ENCODE measurements at regions not wholly inside any gene's neighbourhood (a gene's known extent, or its start where the extent isn't known, plus 50 kb on each side); places are given as distances from the start of the nearest gene placed in this dataset.

- Histone ChIP-seq H3K9ac (ENCODE audit: low read length) (no peak overlapping the region), H4K20me1 (ENCODE audit: insufficient read depth) (no peaks in the 10 kb centered on the region), H3K4me1 (ENCODE audit: control insufficient read depth in 1 of 2, insufficient read depth in 2 of 2, low read length in 2 of 2) (no peaks in the 10 kb centered on the region), H3K79me2 (ENCODE audit: insufficient read depth, low read length) (no peaks in the 10 kb centered on the region), H3K4me3 (replicated peaks in 1 of 2; ENCODE audit: low read depth in 1 of 2, low read length in 2 of 2) (no peak overlapping the region), H3K27me3 (ENCODE audit: insufficient read depth, low read length) (no peaks in the 10 kb centered on the region), H3K4me2 (ENCODE audit: low read length) (no peak overlapping the region), H3K36me3 (ENCODE audit: control insufficient read depth in 1 of 2, insufficient read depth in 2 of 2, low read length in 2 of 2) (no peaks in the 10 kb centered on the region), H2AFZ (ENCODE audit: low read depth, low read length, poor library complexity, severe bottlenecking) (no peak overlapping the region), H3K9me3 (ENCODE audit: control insufficient read depth in 1 of 2, insufficient read depth in 1 of 2, low read depth in 1 of 2, low read length in 2 of 2) (no peaks in the 10 kb centered on the region), H3K27ac (ENCODE audit: low read depth, low read length) (no peak overlapping the region), H3K9me2 (ENCODE audit: insufficient read depth) (no peaks in the 10 kb centered on the region)
- POLR2A ChIA-PET: no interaction called here
- intact Hi-C loops (cut with micrococcal nuclease): no loop called here
- RAD21 ChIA-PET (ENCODE audit: low non-redundant PET in 1 of 2, low total read pairs in 2 of 2, uncharacterized antibody in 2 of 2, unreplicated experiment in 2 of 2): no interaction called here
- CTCF ChIA-PET: no interaction called here
- DNase-seq (ENCODE audit: low read depth, low spot score) (no peak), ATAC-seq (no peak)
- TF ChIP-seq ELF1 (IDR thresholded peaks at IDR 0.05; ENCODE audit: borderline replicate concordance, low read depth): no peak
- no peak for TF ChIP-seq SRF (IDR thresholded peaks at IDR 0.05; ENCODE audit: low read depth)
- TF ChIP-seq ZFX (IDR thresholded peaks at IDR 0.05): no peak
- TF ChIP-seq FOSL1 (IDR thresholded peaks at IDR 0.05; ENCODE audit: low read depth): no peak
- no TSS peak for BruUV-seq (replicated peaks)
These were observed 469.9 kb upstream of the IRAK1BP1 start for GRCh38 chr6:78397499-78397898.

GRCh38 chr6:78398292-78398691 is 469.1 kb upstream of the IRAK1BP1 start:
- ChIA-PET CTCF (no interaction called here), RAD21 (ENCODE audit: low non-redundant PET in 1 of 2, low total read pairs in 2 of 2, uncharacterized antibody in 2 of 2, unreplicated experiment in 2 of 2) (no interaction called here), POLR2A (no interaction called here)
- Histone ChIP-seq H3K4me2 (ENCODE audit: low read length) (no peak overlapping the region), H3K9me3 (ENCODE audit: control insufficient read depth in 1 of 2, insufficient read depth in 1 of 2, low read depth in 1 of 2, low read length in 2 of 2) (no peaks in the 10 kb centered on the region), H3K4me3 (replicated peaks in 1 of 2; ENCODE audit: low read depth in 1 of 2, low read length in 2 of 2) (no peak overlapping the region), H3K4me1 (ENCODE audit: control insufficient read depth in 1 of 2, insufficient read depth in 2 of 2, low read length in 2 of 2) (no peaks in the 10 kb centered on the region), H2AFZ (ENCODE audit: low read depth, low read length, poor library complexity, severe bottlenecking) (no peak overlapping the region), H3K27me3 (ENCODE audit: insufficient read depth, low read length) (no peaks in the 10 kb centered on the region), H3K36me3 (ENCODE audit: control insufficient read depth in 1 of 2, insufficient read depth in 2 of 2, low read length in 2 of 2) (no peaks in the 10 kb centered on the region), H3K79me2 (ENCODE audit: insufficient read depth, low read length) (no peaks in the 10 kb centered on the region), H3K27ac (ENCODE audit: low read depth, low read length) (no peak overlapping the region), H3K9ac (ENCODE audit: low read length) (no peak overlapping the region), H3K9me2 (ENCODE audit: insufficient read depth) (no peaks in the 10 kb centered on the region), H4K20me1 (ENCODE audit: insufficient read depth) (no peaks in the 10 kb centered on the region)
- TF ChIP-seq ZNF274 (IDR thresholded peaks at IDR 0.05; ENCODE audit: low read depth, low read length): no peak
- DNase-seq (ENCODE audit: low read depth, low spot score) (no peak), ATAC-seq (no peak)
- intact Hi-C loops (cut with micrococcal nuclease): no loop called here
- no TSS peak for BruUV-seq (replicated peaks)

GRCh38 chr6:78400076-78400475 is 467.3 kb upstream of the IRAK1BP1 start:
- Histone ChIP-seq H3K4me2 (ENCODE audit: low read length) (no peak overlapping the region), H3K27ac (ENCODE audit: low read depth, low read length) (no peak overlapping the region), H3K79me2 (ENCODE audit: insufficient read depth, low read length) (no peaks in the 10 kb centered on the region), H3K27me3 (ENCODE audit: insufficient read depth, low read length) (no peaks in the 10 kb centered on the region), H3K4me3 (replicated peaks in 1 of 2; ENCODE audit: low read depth in 1 of 2, low read length in 2 of 2) (no peak overlapping the region), H2AFZ (ENCODE audit: low read depth, low read length, poor library complexity, severe bottlenecking) (no peak overlapping the region), H3K9me3 (ENCODE audit: control insufficient read depth in 1 of 2, insufficient read depth in 1 of 2, low read depth in 1 of 2, low read length in 2 of 2) (no peaks in the 10 kb centered on the region), H3K9me2 (ENCODE audit: insufficient read depth) (no peaks in the 10 kb centered on the region), H3K36me3 (ENCODE audit: control insufficient read depth in 1 of 2, insufficient read depth in 2 of 2, low read length in 2 of 2) (no peaks in the 10 kb centered on the region), H3K4me1 (ENCODE audit: control insufficient read depth in 1 of 2, insufficient read depth in 2 of 2, low read length in 2 of 2) (no peaks in the 10 kb centered on the region), H3K9ac (ENCODE audit: low read length) (no peak overlapping the region), H4K20me1 (ENCODE audit: insufficient read depth) (no peaks in the 10 kb centered on the region)
- intact Hi-C loops (cut with micrococcal nuclease): no loop called here
- BruUV-seq (replicated peaks): no TSS peak
- CTCF ChIA-PET: no interaction called here
- TF ChIP-seq TCF7L2 (IDR thresholded peaks at IDR 0.05; ENCODE audit: borderline replicate concordance, extremely low read depth, insufficient read depth, insufficient read length) (no peak), POLR2AphosphoS5 (IDR thresholded peaks at IDR 0.05; ENCODE audit: low read depth, low read length) (no peak), JUND (IDR thresholded peaks at IDR 0.05) (no peak), SP1 (IDR thresholded peaks at IDR 0.05; ENCODE audit: low read depth) (no peak), SIN3A (IDR thresholded peaks at IDR 0.05; ENCODE audit: low read depth) (no peak), EGR1 (IDR thresholded peaks at IDR 0.05; ENCODE audit: low read depth) (no peak)
- TF ChIP-seq, protein P1, sequence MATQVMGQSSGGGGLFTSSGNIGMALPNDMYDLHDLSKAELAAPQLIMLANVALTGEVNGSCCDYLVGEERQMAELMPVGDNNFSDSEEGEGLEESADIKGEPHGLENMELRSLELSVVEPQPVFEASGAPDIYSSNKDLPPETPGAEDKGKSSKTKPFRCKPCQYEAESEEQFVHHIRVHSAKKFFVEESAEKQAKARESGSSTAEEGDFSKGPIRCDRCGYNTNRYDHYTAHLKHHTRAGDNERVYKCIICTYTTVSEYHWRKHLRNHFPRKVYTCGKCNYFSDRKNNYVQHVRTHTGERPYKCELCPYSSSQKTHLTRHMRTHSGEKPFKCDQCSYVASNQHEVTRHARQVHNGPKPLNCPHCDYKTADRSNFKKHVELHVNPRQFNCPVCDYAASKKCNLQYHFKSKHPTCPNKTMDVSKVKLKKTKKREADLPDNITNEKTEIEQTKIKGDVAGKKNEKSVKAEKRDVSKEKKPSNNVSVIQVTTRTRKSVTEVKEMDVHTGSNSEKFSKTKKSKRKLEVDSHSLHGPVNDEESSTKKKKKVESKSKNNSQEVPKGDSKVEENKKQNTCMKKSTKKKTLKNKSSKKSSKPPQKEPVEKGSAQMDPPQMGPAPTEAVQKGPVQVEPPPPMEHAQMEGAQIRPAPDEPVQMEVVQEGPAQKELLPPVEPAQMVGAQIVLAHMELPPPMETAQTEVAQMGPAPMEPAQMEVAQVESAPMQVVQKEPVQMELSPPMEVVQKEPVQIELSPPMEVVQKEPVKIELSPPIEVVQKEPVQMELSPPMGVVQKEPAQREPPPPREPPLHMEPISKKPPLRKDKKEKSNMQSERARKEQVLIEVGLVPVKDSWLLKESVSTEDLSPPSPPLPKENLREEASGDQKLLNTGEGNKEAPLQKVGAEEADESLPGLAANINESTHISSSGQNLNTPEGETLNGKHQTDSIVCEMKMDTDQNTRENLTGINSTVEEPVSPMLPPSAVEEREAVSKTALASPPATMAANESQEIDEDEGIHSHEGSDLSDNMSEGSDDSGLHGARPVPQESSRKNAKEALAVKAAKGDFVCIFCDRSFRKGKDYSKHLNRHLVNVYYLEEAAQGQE (IDR thresholded peaks at IDR 0.05; ENCODE audit: low read depth): no peak
- ATAC-seq (no peak), DNase-seq (ENCODE audit: low read depth, low spot score) (no peak)
- POLR2A ChIA-PET: no interaction called here
- RAD21 ChIA-PET (ENCODE audit: low non-redundant PET in 1 of 2, low total read pairs in 2 of 2, uncharacterized antibody in 2 of 2, unreplicated experiment in 2 of 2): no interaction called here
